Mesenchymal stem cell (in vitro differentiated cells and primary cell): ENCODE measurements at regions not wholly inside any gene's neighbourhood (a gene's known extent, or its start where the extent isn't known, plus 50 kb on each side); places are given as distances from the start of the nearest gene placed in this dataset.

Experiments used
- DNase-seq: peaks from one replicate; pipeline ENCODE4 v3.0.0-alpha.2; 2013
- H2AFZ ChIP-seq: one replicate; pipeline ENCODE4 v1.6.1; 2013; ENCODE audit warnings: low read depth, mild to moderate bottlenecking, control low read depth, inconsistent platforms, low read length, moderate library complexity
- H2AK5ac ChIP-seq: 2 replicates; pipeline ENCODE4 v1.6.1; 2013; ENCODE audit warnings: low read length, moderate library complexity, mild to moderate bottlenecking, inconsistent platforms; ENCODE audit not compliant: severe bottlenecking
- H2BK120ac ChIP-seq: one replicate; pipeline ENCODE4 v1.6.1; 2013; ENCODE audit warnings: low read depth, mild to moderate bottlenecking, inconsistent platforms, low read length, moderate library complexity
- H2BK12ac ChIP-seq, 2 experiments: one replicate each; pipeline ENCODE4 v1.6.1; 2013; ENCODE audit warnings: inconsistent platforms in 2 of 2, low read length in 2 of 2, mild to moderate bottlenecking in 2 of 2, moderate library complexity in 2 of 2, control low read depth in 1 of 2
- H2BK15ac ChIP-seq: one replicate; pipeline ENCODE4 v1.6.1; 2013; ENCODE audit warnings: mild to moderate bottlenecking, low read depth, inconsistent platforms; ENCODE audit not compliant: poor library complexity, severe bottlenecking
- H2BK5ac ChIP-seq: 2 replicates; pipeline ENCODE4 v1.6.1; 2013; ENCODE audit warnings: low read depth, mild to moderate bottlenecking, low read length, control low read depth, inconsistent platforms; ENCODE audit not compliant: poor library complexity, severe bottlenecking
- H3K14ac ChIP-seq, 2 experiments: one replicate each; pipeline ENCODE4 v1.6.1; 2013; ENCODE audit warnings: inconsistent platforms in 2 of 2, low read length in 2 of 2, control low read depth in 1 of 2, mild to moderate bottlenecking in 1 of 2, moderate library complexity in 1 of 2
- H3K18ac ChIP-seq, 2 experiments: one replicate each; pipeline ENCODE4 v1.6.1; 2013; ENCODE audit warnings: inconsistent platforms in 2 of 2, low read length in 2 of 2, control low read depth in 1 of 2, low read depth in 1 of 2, mild to moderate bottlenecking in 1 of 2
- H3K23ac ChIP-seq, 2 experiments: one replicate each; pipeline ENCODE4 v1.6.1; 2013; ENCODE audit warnings: inconsistent platforms in 2 of 2, low read length in 2 of 2, mild to moderate bottlenecking in 2 of 2, moderate library complexity in 2 of 2, control low read depth in 1 of 2
- H3K27ac ChIP-seq: 2 replicates; pipeline ENCODE4 v1.5.1; 2013; ENCODE audit warnings: mild to moderate bottlenecking, moderate library complexity, low read length, control low read depth, inconsistent platforms; ENCODE audit not compliant: poor library complexity, severe bottlenecking
- H3K27me3 ChIP-seq, 2 experiments: 2 replicates each; pipeline versions ENCODE4 v1.6.1 to v1.7.0; 2013; ENCODE audit warnings: low read length in 2 of 2, mild to moderate bottlenecking in 2 of 2, moderate library complexity in 2 of 2, control low read depth in 1 of 2, inconsistent platforms in 1 of 2; ENCODE audit not compliant: control insufficient read depth in 1 of 2, insufficient read depth in 1 of 2
- H3K36me3 ChIP-seq, 2 experiments: 2 replicates each; pipeline versions ENCODE4 v1.6.1 to v1.7.0; 2013; ENCODE audit warnings: low read length in 2 of 2, control low read depth in 1 of 2, inconsistent platforms in 1 of 2, low read depth in 1 of 2, mild to moderate bottlenecking in 1 of 2; ENCODE audit not compliant: insufficient read depth in 2 of 2, control insufficient read depth in 1 of 2
- H3K4ac ChIP-seq, 2 experiments: one replicate each; pipeline ENCODE4 v1.6.1; 2013; ENCODE audit warnings: inconsistent platforms in 2 of 2, low read length in 2 of 2, mild to moderate bottlenecking in 2 of 2, moderate library complexity in 2 of 2, control low read depth in 1 of 2, low read depth in 1 of 2
- H3K4me1 ChIP-seq: 2 replicates; pipeline ENCODE4 v1.6.1; 2013; ENCODE audit warnings: low read depth, low read length, control low read depth; ENCODE audit not compliant: control insufficient read depth, insufficient read depth
- H3K4me2 ChIP-seq: 2 replicates; pipeline ENCODE4 v1.6.1; 2013; ENCODE audit warnings: low read length, mild to moderate bottlenecking, inconsistent platforms; ENCODE audit not compliant: poor library complexity, severe bottlenecking
- H3K4me3 ChIP-seq, 2 experiments: 2 replicates each; pipeline versions ENCODE4 v1.5.1 to v1.7.0; 2013; ENCODE audit warnings: low read length in 2 of 2, mild to moderate bottlenecking in 2 of 2, control low read depth in 1 of 2, low read depth in 1 of 2; ENCODE audit not compliant: insufficient read depth in 1 of 2
- H3K79me1 ChIP-seq: replicated peaks from 2 replicates; pipeline ENCODE4 v1.6.1; 2013; ENCODE audit warnings: mild to moderate bottlenecking, control low read depth, low read length, inconsistent platforms; ENCODE audit not compliant: poor library complexity, severe bottlenecking
- H3K9ac ChIP-seq: 2 replicates; pipeline ENCODE4 v1.7.0; 2013; ENCODE audit warnings: mild to moderate bottlenecking, low read length, moderate library complexity
- H3K9me3 ChIP-seq: 2 replicates; pipeline ENCODE4 v1.7.0; 2013; ENCODE audit warnings: mild to moderate bottlenecking, low read length; ENCODE audit not compliant: control insufficient read depth
- H4K8ac ChIP-seq: one replicate; pipeline ENCODE4 v1.6.1; 2013; ENCODE audit warnings: inconsistent platforms, mild to moderate bottlenecking, low read length, moderate library complexity
- H4K91ac ChIP-seq: one replicate; pipeline ENCODE4 v1.6.1; 2013; ENCODE audit warnings: mild to moderate bottlenecking, low read length, inconsistent platforms
- WGBS: methylation state at CpG from one replicate; pipeline ENCODE4 v1.1.7; 2013; ENCODE audit warnings: mixed read lengths; 5-methylcytosine and 5-hydroxymethylcytosine counted together

DNA sequence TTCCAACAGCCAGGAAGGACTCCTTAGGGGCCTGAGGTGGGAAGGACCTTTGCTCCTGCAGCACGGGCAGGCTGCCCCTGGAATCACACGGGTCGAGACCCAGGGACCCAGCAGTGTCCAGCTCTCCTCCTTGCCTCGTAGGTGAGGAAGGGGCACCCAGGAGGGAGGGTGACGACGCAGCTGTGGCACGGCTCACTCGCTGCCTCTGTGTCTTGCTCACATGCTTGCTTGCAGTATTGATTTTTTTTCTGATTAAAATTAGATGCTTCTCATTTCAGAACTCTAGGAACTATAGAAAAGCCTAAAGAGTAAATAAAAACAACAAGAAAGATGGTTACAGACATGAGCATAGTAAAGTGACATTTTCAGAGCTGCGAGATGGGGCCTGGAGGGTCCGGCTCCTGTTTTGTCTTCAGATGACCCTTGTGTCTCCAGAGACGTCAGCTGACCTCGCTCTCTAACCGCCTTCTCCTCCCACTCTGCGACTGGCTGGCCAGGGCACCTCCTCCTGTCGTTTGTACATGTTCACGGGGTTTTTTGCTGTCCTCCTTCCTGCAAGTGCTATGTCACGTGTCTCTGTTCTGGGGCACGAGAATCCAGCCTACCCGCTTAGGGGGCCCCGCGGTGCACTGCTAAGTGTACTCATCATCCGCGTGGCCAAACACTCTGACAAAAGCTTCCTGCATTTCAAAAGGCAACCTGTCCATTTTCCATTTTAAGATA is 65.7 kb upstream of the ZNF236 start:
- H3K79me1 ChIP-seq: no peaks in the 10 kb centered on the region
- H3K4ac ChIP-seq: no peak overlapping the region
- no peak overlapping the region for H2BK12ac ChIP-seq
- H2BK5ac ChIP-seq: no peak overlapping the region
- 76% methylated on average over 19 of the region's 23 CpGs for WGBS
- no peaks in the 10 kb centered on the region for H3K9me3 ChIP-seq
- no peak overlapping the region for H3K27ac ChIP-seq
- H3K4me1 ChIP-seq: no peaks in the 10 kb centered on the region
- H3K9ac ChIP-seq: peak overlapping the region; percentile 69
- no peak overlapping the region for H4K91ac ChIP-seq
- no peak overlapping the region for H4K8ac ChIP-seq
- H3K36me3 ChIP-seq: no peaks in the 10 kb centered on the region
- H3K14ac ChIP-seq: no peak overlapping the region
- H2BK15ac ChIP-seq: no peak overlapping the region
- H3K4me2 ChIP-seq: no peak overlapping the region
- H2AK5ac ChIP-seq: no peak overlapping the region
- no peak overlapping the region for H2BK120ac ChIP-seq
- DNase-seq: no peak
- H3K23ac ChIP-seq: no peak overlapping the region
- no peaks in the 10 kb centered on the region for H3K27me3 ChIP-seq
- no peak overlapping the region for H2AFZ ChIP-seq
- H3K4me3 ChIP-seq: peak overlapping the region in 1 of 2 experiments; percentile 47
- no peak overlapping the region for H3K18ac ChIP-seq

DNA sequence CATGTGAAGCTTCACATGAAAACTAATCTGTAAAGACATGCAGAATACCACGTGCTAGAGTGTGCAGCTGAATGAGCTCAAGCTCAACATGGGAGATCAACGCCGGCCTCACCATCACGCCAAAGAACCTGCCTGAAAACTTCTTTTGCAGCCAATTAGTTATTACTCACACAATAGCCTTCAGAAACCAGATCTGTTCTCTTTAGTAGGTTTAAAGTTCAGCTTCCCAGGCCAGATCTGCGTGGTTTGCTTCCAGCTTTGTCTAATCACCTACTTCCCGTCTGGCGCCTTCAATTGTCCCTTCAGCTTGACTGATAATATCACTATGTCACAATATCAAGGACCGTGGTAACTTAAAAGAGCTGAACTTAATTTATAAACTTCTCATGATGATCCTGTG is 68.0 kb upstream of the ZNF236 start:
- H3K23ac ChIP-seq: no peak overlapping the region
- H3K79me1 ChIP-seq: no peaks in the 10 kb centered on the region
- peaks cover 14% of the 10 kb centered on the region for H3K9me3 ChIP-seq
- no peak overlapping the region for H2AK5ac ChIP-seq
- no peak overlapping the region for H3K14ac ChIP-seq
- DNase-seq: no peak
- H3K9ac ChIP-seq: no peak overlapping the region
- H3K36me3 ChIP-seq: no peaks in the 10 kb centered on the region
- H3K4me3 ChIP-seq: no peak overlapping the region
- no peak overlapping the region for H3K4ac ChIP-seq
- no peak overlapping the region for H3K4me2 ChIP-seq
- H3K18ac ChIP-seq: no peak overlapping the region
- no peak overlapping the region for H2AFZ ChIP-seq
- H2BK5ac ChIP-seq: no peak overlapping the region
- no peak overlapping the region for H2BK15ac ChIP-seq
- 86% methylated on average over 7 of the region's 8 CpGs for WGBS
- H3K4me1 ChIP-seq: no peaks in the 10 kb centered on the region
- no peak overlapping the region for H2BK12ac ChIP-seq
- no peak overlapping the region for H2BK120ac ChIP-seq
- no peak overlapping the region for H4K8ac ChIP-seq
- no peak overlapping the region for H4K91ac ChIP-seq
- H3K27ac ChIP-seq: no peak overlapping the region
- H3K27me3 ChIP-seq: no peaks in the 10 kb centered on the region

DNA sequence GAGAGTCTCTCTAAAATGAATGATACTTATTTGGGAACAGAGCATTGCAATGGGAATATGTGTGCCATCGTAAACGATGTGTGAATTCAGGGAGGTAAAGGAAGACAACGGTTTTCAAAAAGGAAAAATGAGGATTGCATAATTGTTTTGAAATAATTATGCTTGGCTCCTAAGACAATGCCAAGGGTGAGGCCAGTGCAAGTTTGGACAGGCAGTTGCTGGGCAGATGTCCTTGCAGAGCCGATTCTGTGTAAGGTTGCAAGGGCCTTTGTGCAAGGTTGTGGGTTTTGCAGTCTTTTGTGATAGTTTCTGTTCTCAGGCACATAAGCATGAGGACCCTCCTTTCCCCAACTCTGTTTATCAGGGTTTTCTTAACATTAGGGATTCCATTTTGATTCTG is 70.0 kb upstream of the ZNF236 start:
- 85% methylated on average over 4 of the region's 4 CpGs for WGBS
- Histone ChIP-seq H2BK5ac (no peak overlapping the region), H2AFZ (no peak overlapping the region)

DNA sequence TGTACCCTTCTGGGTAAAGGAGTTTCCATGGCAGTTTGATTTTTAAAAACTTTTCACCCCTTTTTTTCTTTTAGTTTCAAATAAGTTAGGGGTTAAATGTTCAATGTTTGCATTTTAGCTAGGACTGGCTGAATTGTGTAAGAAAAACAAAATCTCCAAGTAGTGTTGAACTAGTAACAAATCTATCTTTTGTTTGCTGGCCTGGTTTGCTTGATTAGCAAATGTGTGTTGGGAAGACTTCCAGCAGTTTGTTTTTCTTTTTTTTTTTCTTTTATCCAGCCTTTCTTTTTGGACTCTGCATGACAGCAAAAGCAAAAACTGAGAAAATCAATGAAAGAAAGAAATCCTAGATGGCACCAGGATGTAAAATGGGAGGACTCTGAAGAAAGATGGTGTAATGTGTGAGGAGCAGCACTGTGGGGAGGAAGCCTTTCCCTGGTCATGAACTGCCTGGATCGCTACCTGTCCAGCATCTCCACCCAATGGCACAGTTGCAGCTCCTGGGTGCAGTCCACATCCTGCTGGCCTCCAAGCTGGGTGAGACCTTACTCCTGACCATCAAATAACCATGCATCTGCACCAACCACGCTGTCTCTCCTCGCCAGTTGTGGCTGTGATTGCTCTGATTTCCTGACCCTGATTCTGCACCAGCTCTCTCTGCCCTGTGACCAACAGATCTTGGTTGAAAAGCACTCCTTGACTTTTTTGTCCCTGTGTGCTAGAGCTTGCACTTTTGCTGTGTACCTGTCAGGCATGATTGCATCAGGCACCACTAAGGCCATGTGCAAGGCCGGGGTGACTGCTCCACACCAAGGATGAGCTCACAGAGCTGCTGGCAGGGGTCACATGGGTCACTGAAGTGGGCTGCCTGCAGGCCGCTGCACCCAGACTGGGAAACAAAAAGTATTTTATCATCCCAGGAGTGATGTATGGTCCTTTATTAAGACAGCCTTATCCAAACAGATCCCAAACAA is 71.2 kb upstream of the ZNF236 start:
- H3K4me3 ChIP-seq: no peak overlapping the region
- no peak overlapping the region for H2AFZ ChIP-seq
- H3K4ac ChIP-seq: no peak overlapping the region
- no peaks in the 10 kb centered on the region for H3K36me3 ChIP-seq
- WGBS: 78% methylated on average over 5 of the region's 5 CpGs
- H2BK120ac ChIP-seq: no peak overlapping the region
- H2BK15ac ChIP-seq: no peak overlapping the region
- H3K18ac ChIP-seq: no peak overlapping the region
- H3K23ac ChIP-seq: no peak overlapping the region
- no peak overlapping the region for H2BK12ac ChIP-seq
- H3K4me1 ChIP-seq: no peaks in the 10 kb centered on the region
- H4K91ac ChIP-seq: no peak overlapping the region
- H3K9me3 ChIP-seq: peaks cover 23% of the 10 kb centered on the region
- H2AK5ac ChIP-seq: no peak overlapping the region
- no peak overlapping the region for H3K27ac ChIP-seq
- no peak overlapping the region for H3K9ac ChIP-seq
- no peak overlapping the region for H3K14ac ChIP-seq
- no peak for DNase-seq
- H3K27me3 ChIP-seq: no peaks in the 10 kb centered on the region
- no peak overlapping the region for H2BK5ac ChIP-seq
- no peaks in the 10 kb centered on the region for H3K79me1 ChIP-seq
- H4K8ac ChIP-seq: no peak overlapping the region
- no peak overlapping the region for H3K4me2 ChIP-seq

More for the DNA sequence above, 70.0 kb upstream of the ZNF236 start:
- Histone ChIP-seq H3K4me1 (no peaks in the 10 kb centered on the region), H4K91ac (no peak overlapping the region), H2BK15ac (no peak overlapping the region), H3K23ac (no peak overlapping the region), H3K4me3 (no peak overlapping the region), H3K4ac (no peak overlapping the region), H4K8ac (no peak overlapping the region), H3K4me2 (no peak overlapping the region), H2BK120ac (no peak overlapping the region), H3K18ac (no peak overlapping the region), H3K27me3 (no peaks in the 10 kb centered on the region), H3K79me1 (no peaks in the 10 kb centered on the region), H3K27ac (no peak overlapping the region), H3K9me3 (peaks cover 23% of the 10 kb centered on the region), H3K36me3 (no peaks in the 10 kb centered on the region), H3K14ac (no peak overlapping the region), H2AK5ac (no peak overlapping the region), H2BK12ac (no peak overlapping the region), H3K9ac (no peak overlapping the region)
- no peak for DNase-seq
